Neural cell (in vitro differentiated cells): ENCODE measurements at regions not wholly inside any gene's neighbourhood (a gene's known extent, or its start where the extent isn't known, plus 50 kb on each side); places are given as distances from the start of the nearest gene placed in this dataset.

ENCODE experiments used
- H2AFZ ChIP-seq: fragments of 200-600, 300-800 bp; sonication (generic), shearing (Covaris generic); 2 replicates; pipeline ENCODE4 v1.6.0; 2014; ENCODE audit warnings: low read depth, mild to moderate bottlenecking, antibody characterized with exemption, low read length, moderate library complexity
- H3F3A ChIP-seq: fragments of 200-600 bp; shearing (Covaris generic); 2 replicates; pipeline ENCODE4 v1.6.1; 2016; ENCODE audit warnings: mild to moderate bottlenecking, moderate library complexity, mixed read lengths, antibody characterized with exemption, low read length; ENCODE audit not compliant: insufficient read depth, poor library complexity, severe bottlenecking
- H3K27ac ChIP-seq: fragments of 200-600, 300-800 bp; sonication (generic), shearing (Covaris generic); 2 replicates; pipeline ENCODE4 v1.5.1; 2014; ENCODE audit warnings: mild to moderate bottlenecking, low read length, moderate library complexity
- H3K27me3 ChIP-seq: fragments of 300-800, 200-600 bp; sonication (generic), shearing (Covaris generic); 2 replicates; pipeline ENCODE4 v1.6.0; 2014; ENCODE audit warnings: mild to moderate bottlenecking, low read depth, low read length, moderate library complexity; ENCODE audit not compliant: insufficient read depth
- H3K36me3 ChIP-seq: fragments of 300-800, 200-600 bp; sonication (generic), shearing (Covaris generic); 2 replicates; pipeline ENCODE4 v1.5.1; 2014; ENCODE audit warnings: mild to moderate bottlenecking, antibody characterized with exemption, low read length, moderate library complexity; ENCODE audit not compliant: insufficient read depth
- H3K4me2 ChIP-seq: fragments of 300-800, 200-600 bp; sonication (generic), shearing (Covaris generic); 2 replicates; pipeline ENCODE4 v1.6.0; 2014; ENCODE audit warnings: mild to moderate bottlenecking, low read length
- H3K4me3 ChIP-seq: fragments of 300-800, 200-600 bp; sonication (generic), shearing (Covaris generic); 2 replicates; pipeline ENCODE4 v1.5.1; 2014; ENCODE audit warnings: mild to moderate bottlenecking, low read length, moderate library complexity
- H3K79me2 ChIP-seq: fragments of 200-600 bp; shearing (Covaris generic); replicated peaks from 2 replicates; pipeline ENCODE4 v1.6.0; 2014; ENCODE audit warnings: mild to moderate bottlenecking, low read length, moderate library complexity; ENCODE audit not compliant: insufficient read depth
- H3K9ac ChIP-seq: fragments of 300-800, 200-600 bp; sonication (generic), shearing (Covaris generic); 2 replicates; pipeline ENCODE4 v1.6.1; 2016; ENCODE audit warnings: mild to moderate bottlenecking, low read length, mixed read lengths
- H3K9me2 ChIP-seq: fragments of 200-600 bp; shearing (Covaris generic); 2 replicates; pipeline ENCODE4 v1.6.1; 2016; ENCODE audit warnings: mild to moderate bottlenecking, low read length, mixed read lengths; ENCODE audit not compliant: insufficient read depth
- H3K9me3 ChIP-seq: fragments of 200-600, 300-800 bp; sonication (generic), shearing (Covaris generic); 2 replicates; pipeline ENCODE4 v1.6.1; 2016; ENCODE audit warnings: mild to moderate bottlenecking, mixed run types, low read length, moderate library complexity, mixed read lengths
- H4K20me1 ChIP-seq: fragments of 200-600 bp; shearing (Covaris generic); 2 replicates; pipeline ENCODE4 v1.6.1; 2016; ENCODE audit warnings: mild to moderate bottlenecking, mixed run types; ENCODE audit not compliant: insufficient read depth
- EP300 ChIP-seq: fragments of 450-650 bp; conservative IDR thresholded peaks from 2 replicates; pipeline ENCODE4 v1.6.1; 2014; ENCODE audit warnings: antibody characterized with exemption, mild to moderate bottlenecking, moderate library complexity; ENCODE audit not compliant: poor library complexity, severe bottlenecking
- EZH2 ChIP-seq: fragments of 200-600, 300-800 bp; shearing (Covaris generic), sonication (generic); IDR thresholded peaks from 2 replicates; pipeline ENCODE4 v1.6.1; 2014; ENCODE audit warnings: antibody characterized with exemption, low read length, borderline replicate concordance, mild to moderate bottlenecking; ENCODE audit not compliant: insufficient read depth, poor library complexity, severe bottlenecking
- MXI1 ChIP-seq: fragments of 450-650 bp; conservative IDR thresholded peaks from 2 replicates; pipeline ENCODE4 v1.6.1; 2014; ENCODE audit warnings: antibody characterized with exemption, mild to moderate bottlenecking; ENCODE audit not compliant: poor library complexity, severe bottlenecking
- POLR2AphosphoS5 ChIP-seq: IDR thresholded peaks from 2 replicates; pipeline ENCODE4 v1.6.1; 2012
- RAD21 ChIP-seq: fragments of 450-650 bp; conservative IDR thresholded peaks from 2 replicates; pipeline ENCODE4 v1.6.1; 2014; ENCODE audit warnings: antibody characterized with exemption, mild to moderate bottlenecking, moderate library complexity
- SMC3 ChIP-seq: fragments of 450-650 bp; conservative IDR thresholded peaks from 2 replicates; pipeline ENCODE4 v1.6.1; 2014; ENCODE audit warnings: antibody characterized with exemption, mild to moderate bottlenecking, moderate library complexity; ENCODE audit not compliant: poor library complexity
- TAF1 ChIP-seq: IDR thresholded peaks from 2 replicates; pipeline ENCODE4 v1.6.1; 2012; ENCODE audit warnings: low read depth
- TF ChIP-seq, protein P1 (sequence below): fragments of 450-650 bp; IDR thresholded peaks from 2 replicates; pipeline ENCODE4 v1.5.1; 2014; ENCODE audit warnings: antibody characterized with exemption, mild to moderate bottlenecking, moderate library complexity; ENCODE audit not compliant: poor library complexity, severe bottlenecking
- TF ChIP-seq, protein P2 (sequence below): IDR thresholded peaks from 2 replicates; pipeline ENCODE4 v1.6.1; 2012; ENCODE audit warnings: borderline replicate concordance

DNA sequence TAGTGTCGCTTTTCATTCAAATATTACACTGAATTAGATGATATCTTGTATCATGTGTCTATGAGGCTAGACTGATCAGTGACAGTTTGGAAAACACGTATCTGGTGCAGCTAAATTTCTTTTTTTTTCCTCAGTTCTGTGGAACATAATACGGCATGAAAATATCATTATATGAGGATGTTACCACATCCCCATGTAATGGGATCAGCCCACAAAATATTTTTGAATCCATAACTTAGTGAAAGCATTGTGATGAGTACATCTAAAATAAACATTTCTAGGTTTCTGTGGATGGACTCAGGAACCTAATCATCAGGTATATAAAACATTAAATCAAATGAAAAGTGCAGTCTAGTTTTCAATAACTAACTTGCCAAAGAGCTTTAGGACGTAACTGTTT is 356.3 kb downstream of the USP25 start (continued):
- TF ChIP-seq EP300 = no peak
- no peak for TF ChIP-seq RAD21

DNA sequence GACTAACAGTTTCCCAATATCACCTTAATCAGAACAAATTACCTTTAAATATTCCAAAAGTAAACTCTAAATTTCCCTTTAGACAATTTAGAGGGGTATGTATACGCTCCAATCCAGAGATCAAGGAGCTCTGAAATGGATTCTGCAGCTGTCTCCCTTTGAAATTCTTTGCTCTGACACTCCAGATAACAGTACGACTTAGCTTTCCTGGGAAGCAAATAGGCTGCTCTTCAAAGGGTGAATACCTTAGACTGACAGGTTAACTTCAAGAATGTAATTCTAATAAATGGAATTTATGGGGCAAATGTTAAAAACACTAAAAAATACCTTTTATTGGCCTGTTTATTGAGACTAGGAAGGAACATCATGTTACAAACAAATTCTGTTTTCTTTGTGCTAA is 357.2 kb downstream of the USP25 start:
- H2AFZ ChIP-seq = no peak overlapping the region

DNA sequence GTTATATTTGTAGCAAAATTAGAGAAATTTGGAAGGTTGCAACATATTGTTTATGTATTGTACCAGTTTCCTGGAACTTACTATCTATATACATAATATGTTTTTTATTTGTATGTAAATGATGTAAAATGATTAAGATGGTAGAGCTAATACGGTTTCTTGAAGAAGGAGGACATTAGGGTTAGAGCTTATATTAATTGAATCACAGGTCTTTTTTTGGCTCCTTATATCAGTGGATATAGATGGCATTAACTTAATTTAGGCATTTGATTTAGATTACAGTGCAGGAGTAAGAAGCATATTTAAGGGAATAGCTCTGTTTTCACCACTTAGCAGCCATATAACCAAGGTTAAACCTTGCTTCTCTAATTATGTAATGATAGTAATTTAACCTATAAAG is 357.7 kb downstream of the USP25 start:
- H2AFZ ChIP-seq = no peak overlapping the region
- TF ChIP-seq EP300 (no peak), RAD21 (no peak), EZH2 (no peak), POLR2AphosphoS5 (no peak), TAF1 (no peak), MXI1 (no peak), SMC3 (no peak)
- TF ChIP-seq, protein P1, sequence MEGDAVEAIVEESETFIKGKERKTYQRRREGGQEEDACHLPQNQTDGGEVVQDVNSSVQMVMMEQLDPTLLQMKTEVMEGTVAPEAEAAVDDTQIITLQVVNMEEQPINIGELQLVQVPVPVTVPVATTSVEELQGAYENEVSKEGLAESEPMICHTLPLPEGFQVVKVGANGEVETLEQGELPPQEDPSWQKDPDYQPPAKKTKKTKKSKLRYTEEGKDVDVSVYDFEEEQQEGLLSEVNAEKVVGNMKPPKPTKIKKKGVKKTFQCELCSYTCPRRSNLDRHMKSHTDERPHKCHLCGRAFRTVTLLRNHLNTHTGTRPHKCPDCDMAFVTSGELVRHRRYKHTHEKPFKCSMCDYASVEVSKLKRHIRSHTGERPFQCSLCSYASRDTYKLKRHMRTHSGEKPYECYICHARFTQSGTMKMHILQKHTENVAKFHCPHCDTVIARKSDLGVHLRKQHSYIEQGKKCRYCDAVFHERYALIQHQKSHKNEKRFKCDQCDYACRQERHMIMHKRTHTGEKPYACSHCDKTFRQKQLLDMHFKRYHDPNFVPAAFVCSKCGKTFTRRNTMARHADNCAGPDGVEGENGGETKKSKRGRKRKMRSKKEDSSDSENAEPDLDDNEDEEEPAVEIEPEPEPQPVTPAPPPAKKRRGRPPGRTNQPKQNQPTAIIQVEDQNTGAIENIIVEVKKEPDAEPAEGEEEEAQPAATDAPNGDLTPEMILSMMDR = no peak
- TF ChIP-seq, protein P2, sequence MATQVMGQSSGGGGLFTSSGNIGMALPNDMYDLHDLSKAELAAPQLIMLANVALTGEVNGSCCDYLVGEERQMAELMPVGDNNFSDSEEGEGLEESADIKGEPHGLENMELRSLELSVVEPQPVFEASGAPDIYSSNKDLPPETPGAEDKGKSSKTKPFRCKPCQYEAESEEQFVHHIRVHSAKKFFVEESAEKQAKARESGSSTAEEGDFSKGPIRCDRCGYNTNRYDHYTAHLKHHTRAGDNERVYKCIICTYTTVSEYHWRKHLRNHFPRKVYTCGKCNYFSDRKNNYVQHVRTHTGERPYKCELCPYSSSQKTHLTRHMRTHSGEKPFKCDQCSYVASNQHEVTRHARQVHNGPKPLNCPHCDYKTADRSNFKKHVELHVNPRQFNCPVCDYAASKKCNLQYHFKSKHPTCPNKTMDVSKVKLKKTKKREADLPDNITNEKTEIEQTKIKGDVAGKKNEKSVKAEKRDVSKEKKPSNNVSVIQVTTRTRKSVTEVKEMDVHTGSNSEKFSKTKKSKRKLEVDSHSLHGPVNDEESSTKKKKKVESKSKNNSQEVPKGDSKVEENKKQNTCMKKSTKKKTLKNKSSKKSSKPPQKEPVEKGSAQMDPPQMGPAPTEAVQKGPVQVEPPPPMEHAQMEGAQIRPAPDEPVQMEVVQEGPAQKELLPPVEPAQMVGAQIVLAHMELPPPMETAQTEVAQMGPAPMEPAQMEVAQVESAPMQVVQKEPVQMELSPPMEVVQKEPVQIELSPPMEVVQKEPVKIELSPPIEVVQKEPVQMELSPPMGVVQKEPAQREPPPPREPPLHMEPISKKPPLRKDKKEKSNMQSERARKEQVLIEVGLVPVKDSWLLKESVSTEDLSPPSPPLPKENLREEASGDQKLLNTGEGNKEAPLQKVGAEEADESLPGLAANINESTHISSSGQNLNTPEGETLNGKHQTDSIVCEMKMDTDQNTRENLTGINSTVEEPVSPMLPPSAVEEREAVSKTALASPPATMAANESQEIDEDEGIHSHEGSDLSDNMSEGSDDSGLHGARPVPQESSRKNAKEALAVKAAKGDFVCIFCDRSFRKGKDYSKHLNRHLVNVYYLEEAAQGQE = no peak
- H3K4me3 ChIP-seq = no peak overlapping the region
- H3K79me2 ChIP-seq = no peaks in the 10 kb centered on the region
- H3K4me2 ChIP-seq = no peak overlapping the region
- H3K9ac ChIP-seq = no peak overlapping the region
- no peaks in the 10 kb centered on the region for H3K9me3 ChIP-seq
- H3K9me2 ChIP-seq = no peaks in the 10 kb centered on the region
- no peaks in the 10 kb centered on the region for H3K27me3 ChIP-seq
- no peak overlapping the region for H3K27ac ChIP-seq
- no peaks in the 10 kb centered on the region for H3F3A ChIP-seq
- H3K36me3 ChIP-seq = no peaks in the 10 kb centered on the region
- no peaks in the 10 kb centered on the region for H4K20me1 ChIP-seq

More for the DNA sequence above, 357.2 kb downstream of the USP25 start:
- H3K9ac ChIP-seq = no peak overlapping the region
- H3F3A ChIP-seq = no peaks in the 10 kb centered on the region
- H3K4me3 ChIP-seq = no peak overlapping the region
- no peak overlapping the region for H3K4me2 ChIP-seq
- H3K27me3 ChIP-seq = no peaks in the 10 kb centered on the region
- H3K79me2 ChIP-seq = no peaks in the 10 kb centered on the region
- TF ChIP-seq, protein P2 = peak; percentile 49
- TF ChIP-seq, protein P1 = no peak
- TF ChIP-seq POLR2AphosphoS5 = no peak
- TF ChIP-seq SMC3 = no peak
- no peak for TF ChIP-seq TAF1
- TF ChIP-seq MXI1 = no peak
- no peaks in the 10 kb centered on the region for H4K20me1 ChIP-seq
- H3K36me3 ChIP-seq = no peaks in the 10 kb centered on the region
- H3K27ac ChIP-seq = no peak overlapping the region
- no peaks in the 10 kb centered on the region for H3K9me2 ChIP-seq
- no peaks in the 10 kb centered on the region for H3K9me3 ChIP-seq
